GM12891 (cell line): ENCODE measurements at regions not wholly inside any gene's neighbourhood (a gene's known extent, or its start where the extent isn't known, plus 50 kb on each side); places are given as distances from the start of the nearest gene placed in this dataset.

ENCODE experiments used
- POLR2A ChIP-seq: IDR thresholded peaks from 2 replicates; pipeline ENCODE4 v1.6.1; 2011; ENCODE audit warnings: low read depth, low read length, control low read depth
- POLR2AphosphoS5 ChIP-seq: IDR thresholded peaks from 2 replicates; pipeline ENCODE4 v1.6.1; 2011; ENCODE audit warnings: low read depth, low read length, control low read depth

- no peak for TF ChIP-seq POLR2A
- TF ChIP-seq POLR2AphosphoS5: no peak
Measured at GRCh38 chr18:48477348-48477747, 61.5 kb upstream of the CTIF start.
